ENCODE measurements at regions not wholly inside any gene's neighbourhood (a gene's known extent, or its start where the extent isn't known, plus 50 kb on each side); places are given as distances from the start of the nearest gene placed in this dataset.

- Histone ChIP-seq H3K9me2 (replicated peaks; ENCODE audit: insufficient read depth, low read length) (no peaks in the 10 kb centered on the region), H3K27ac (ENCODE audit: low read length) (no peak overlapping the region)
- TF ChIP-seq CTCF (IDR thresholded peaks at IDR 0.05; ENCODE audit: low read length) = no peak
- TF ChIP-seq EZH2phosphoT487 (IDR thresholded peaks at IDR 0.05; ENCODE audit: low read length) = no peak
- TF ChIP-seq EZH2 (optimal IDR thresholded peaks at IDR 0.05; ENCODE audit: low read depth, low read length) = no peak
Measured at GRCh38 chr6:115782612-115783011, 278.1 kb downstream of the FRK start.

GRCh38 chr6:115773741-115774140 lies 286.9 kb downstream of the FRK start:
- H3K9me3 ChIP-seq (replicated peaks; ENCODE audit: insufficient read depth, low read length) = no peaks in the 10 kb centered on the region
- DNase-seq = no peak
- no peaks in the 10 kb centered on the region for H3K36me3 ChIP-seq (replicated peaks; ENCODE audit: insufficient read depth, low read length)
- H3K4me1 ChIP-seq (ENCODE audit: low read length) = no peaks in the 10 kb centered on the region
- no peak overlapping the region for H3K4me3 ChIP-seq (ENCODE audit: low read length)
- no peak overlapping the region for H3K9ac ChIP-seq (ENCODE audit: low read length)
- no peaks in the 10 kb centered on the region for H3K79me2 ChIP-seq (ENCODE audit: low read length)
- H3K4me2 ChIP-seq (ENCODE audit: low read depth, low read length) = no peak overlapping the region
- TF ChIP-seq EZH2phosphoT487 (IDR thresholded peaks at IDR 0.05; ENCODE audit: low read length) (no peak), EZH2 (optimal IDR thresholded peaks at IDR 0.05; ENCODE audit: low read depth, low read length) (no peak), CTCF (IDR thresholded peaks at IDR 0.05; ENCODE audit: low read length) (no peak)
- no peaks in the 10 kb centered on the region for H4K20me1 ChIP-seq (ENCODE audit: insufficient read depth, low read length)
- H3F3A ChIP-seq (ENCODE audit: insufficient read depth, low read length) = no peaks in the 10 kb centered on the region
- no peak overlapping the region for H3K27ac ChIP-seq (ENCODE audit: low read length)
- no peaks in the 10 kb centered on the region for H3K9me2 ChIP-seq (replicated peaks; ENCODE audit: insufficient read depth, low read length)
- H3K27me3 ChIP-seq (replicated peaks; ENCODE audit: insufficient read depth, low read length) = no peaks in the 10 kb centered on the region
- H2AFZ ChIP-seq (ENCODE audit: low read length) = no peak overlapping the region

More at GRCh38 chr6:115782612-115783011, 278.1 kb downstream of the FRK start:
- Histone ChIP-seq H3K9me3 (replicated peaks; ENCODE audit: insufficient read depth, low read length) (no peaks in the 10 kb centered on the region), H3K4me1 (ENCODE audit: low read length) (no peaks in the 10 kb centered on the region), H3K27me3 (replicated peaks; ENCODE audit: insufficient read depth, low read length) (no peaks in the 10 kb centered on the region), H3K79me2 (ENCODE audit: low read length) (no peaks in the 10 kb centered on the region), H3K36me3 (replicated peaks; ENCODE audit: insufficient read depth, low read length) (no peaks in the 10 kb centered on the region), H3K4me2 (ENCODE audit: low read depth, low read length) (no peak overlapping the region), H3F3A (ENCODE audit: insufficient read depth, low read length) (no peaks in the 10 kb centered on the region), H3K9ac (ENCODE audit: low read length) (no peak overlapping the region), H4K20me1 (ENCODE audit: insufficient read depth, low read length) (no peaks in the 10 kb centered on the region), H2AFZ (ENCODE audit: low read length) (no peak overlapping the region), H3K4me3 (ENCODE audit: low read length) (no peak overlapping the region)
- DNase-seq = no peak

GRCh38 chr6:115770851-115771250 lies 289.8 kb downstream of the FRK start:
- Histone ChIP-seq H3K4me2 (ENCODE audit: low read depth, low read length) (no peak overlapping the region), H3K4me3 (ENCODE audit: low read length) (no peak overlapping the region), H4K20me1 (ENCODE audit: insufficient read depth, low read length) (no peaks in the 10 kb centered on the region), H3K79me2 (ENCODE audit: low read length) (no peaks in the 10 kb centered on the region), H3K9ac (ENCODE audit: low read length) (no peak overlapping the region), H3K9me3 (replicated peaks; ENCODE audit: insufficient read depth, low read length) (no peaks in the 10 kb centered on the region), H3F3A (ENCODE audit: insufficient read depth, low read length) (no peaks in the 10 kb centered on the region), H3K4me1 (ENCODE audit: low read length) (no peaks in the 10 kb centered on the region), H3K27me3 (replicated peaks; ENCODE audit: insufficient read depth, low read length) (no peaks in the 10 kb centered on the region), H3K27ac (ENCODE audit: low read length) (no peak overlapping the region), H2AFZ (ENCODE audit: low read length) (no peak overlapping the region), H3K9me2 (replicated peaks; ENCODE audit: insufficient read depth, low read length) (no peaks in the 10 kb centered on the region), H3K36me3 (replicated peaks; ENCODE audit: insufficient read depth, low read length) (no peaks in the 10 kb centered on the region)
- TF ChIP-seq CTCF (IDR thresholded peaks at IDR 0.05; ENCODE audit: low read length) (no peak), EZH2phosphoT487 (IDR thresholded peaks at IDR 0.05; ENCODE audit: low read length) (no peak), EZH2 (optimal IDR thresholded peaks at IDR 0.05; ENCODE audit: low read depth, low read length) (no peak)
- DNase-seq = no peak
